Amygdala (tissue), 56 donors: ENCODE measurements at regions not wholly inside any gene's neighbourhood (a gene's known extent, or its start where the extent isn't known, plus 50 kb on each side); places are given as distances from the start of the nearest gene placed in this dataset.
"Not testable (repeated sequence)": the region's sequence is repeated elsewhere in the genome, so short reads cannot be mapped to it uniquely, and the experiment has no call there.

Source experiments
- DNase-seq, 56 donors: peaks; one replicate each; lab custom pipeline; 2025; lab: John Stamatoyannopoulos, UW

GRCh38 chr4:160372390-160372789, 1269.5 kb downstream of the RAPGEF2 start:
- DNase-seq = no peak

- no peak for DNase-seq
Observed at GRCh38 chr4:160373911-160374310, 1271.0 kb downstream of the RAPGEF2 start.

GRCh38 chr4:160375772-160376452, 1273.0 kb downstream of the RAPGEF2 start:
- no peak for DNase-seq

GRCh38 chr4:160386846-160387245, 1284.0 kb downstream of the RAPGEF2 start:
- no peak for DNase-seq

GRCh38 chr4:160399826-160400225, 1296.9 kb downstream of the RAPGEF2 start:
- DNase-seq = no peak

- DNase-seq = no peak
Observed at GRCh38 chr4:160403081-160403480, 1300.2 kb downstream of the RAPGEF2 start.

GRCh38 chr4:160406263-160406825, 1303.5 kb downstream of the RAPGEF2 start:
- DNase-seq = no peak

GRCh38 chr4:160414496-160414895, 1311.6 kb downstream of the RAPGEF2 start:
- no peak for DNase-seq

- peak in 2 of 56 donors; percentile 3 to 6 for DNase-seq
Observed at GRCh38 chr4:160423879-160424451, 1321.1 kb downstream of the RAPGEF2 start.

GRCh38 chr4:160426233-160426632, 1323.4 kb downstream of the RAPGEF2 start:
- DNase-seq = no peak

- DNase-seq = no peak
Observed at GRCh38 chr4:160450876-160451275, 1348.0 kb downstream of the RAPGEF2 start.

GRCh38 chr4:160481696-160482690, 1379.1 kb downstream of the RAPGEF2 start:
- not testable (repeated sequence) for DNase-seq

- no peak for DNase-seq
Observed at GRCh38 chr4:160485071-160485687, 1382.3 kb downstream of the RAPGEF2 start.

- DNase-seq = no peak
Observed at GRCh38 chr4:160492181-160492580, 1389.3 kb downstream of the RAPGEF2 start.

GRCh38 chr4:160493206-160493605, 1390.3 kb downstream of the RAPGEF2 start:
- no peak for DNase-seq

- no peak for DNase-seq
Observed at GRCh38 chr4:160495356-160495755, 1392.5 kb downstream of the RAPGEF2 start.

- no peak for DNase-seq
Observed at GRCh38 chr4:160498211-160498610, 1395.3 kb downstream of the RAPGEF2 start.

GRCh38 chr4:160505724-160506123, 1402.8 kb downstream of the RAPGEF2 start:
- no peak for DNase-seq

- DNase-seq = no peak
Observed at GRCh38 chr4:160510928-160511327, 1408.0 kb downstream of the RAPGEF2 start.

- DNase-seq = no peak
Observed at GRCh38 chr4:160514126-160514525, 1411.2 kb downstream of the RAPGEF2 start.
